Fibroblast of the aortic adventitia (primary cell): ENCODE measurements at regions not wholly inside any gene's neighbourhood (a gene's known extent, or its start where the extent isn't known, plus 50 kb on each side); places are given as distances from the start of the nearest gene placed in this dataset.
A peak's percentile ranks its signal among the peaks of the same experiment; 100 is the strongest.
"Not testable (repeated sequence)": the region's sequence is repeated elsewhere in the genome, so short reads cannot be mapped to it uniquely, and the experiment has no call there.

Source experiments
- DNase-seq: peaks from one replicate; pipeline ENCODE4 v3.0.0-alpha.2; 2010; ENCODE audit warnings: low read depth
- H3K4me3 ChIP-seq: 2 replicates; pipeline ENCODE4 v1.5.1; 2011; ENCODE audit warnings: low read depth, mild to moderate bottlenecking, control low read depth, low read length, moderate library complexity
- TF ChIP-seq, protein P1 (sequence below): IDR thresholded peaks from 2 replicates; pipeline ENCODE4 v1.5.1; 2011; ENCODE audit warnings: mild to moderate bottlenecking, low read length, control low read depth, inconsistent platforms; ENCODE audit not compliant: insufficient read depth

DNA sequence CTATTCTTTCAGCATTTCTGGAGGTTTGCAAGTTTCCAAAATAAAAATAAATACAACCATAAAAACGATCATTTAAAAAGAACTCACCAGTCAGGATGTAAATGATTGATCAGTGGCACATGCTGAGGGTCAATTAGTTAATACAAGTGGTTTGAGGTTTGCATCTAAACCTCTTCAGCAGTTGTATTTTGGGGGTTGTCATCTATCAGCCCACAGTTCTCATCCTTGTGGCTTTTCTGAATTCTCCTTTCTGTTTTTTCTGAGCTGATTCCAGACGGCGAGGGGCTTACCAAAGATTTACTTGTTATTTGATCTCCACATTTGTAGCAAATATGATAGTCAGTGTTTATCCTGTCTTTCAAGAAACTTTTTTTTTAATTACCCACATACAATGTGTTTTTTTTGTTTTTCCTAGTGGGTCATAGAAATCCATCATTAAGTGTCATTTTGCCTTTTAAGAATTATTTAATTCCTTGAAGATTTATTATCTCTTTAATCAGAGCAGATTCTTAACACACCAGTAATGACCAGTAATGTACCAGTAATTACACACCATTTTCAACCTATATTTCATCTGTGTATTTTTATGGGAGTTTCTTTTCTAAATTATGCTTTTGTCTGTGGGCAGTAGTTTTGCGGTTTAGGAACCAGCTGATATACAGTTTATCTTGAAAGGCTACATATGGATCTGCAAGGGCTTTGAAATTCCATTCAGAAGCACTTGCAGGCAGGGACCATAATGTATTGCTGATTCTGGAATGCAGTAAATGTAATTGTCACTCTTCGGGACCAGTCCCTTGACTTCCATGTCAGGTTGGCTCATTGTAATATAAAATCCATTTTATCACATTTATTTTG is 56.3 kb upstream of the DAAM1 start:
- no peak overlapping the region for H3K4me3 ChIP-seq
- TF ChIP-seq, protein P1, sequence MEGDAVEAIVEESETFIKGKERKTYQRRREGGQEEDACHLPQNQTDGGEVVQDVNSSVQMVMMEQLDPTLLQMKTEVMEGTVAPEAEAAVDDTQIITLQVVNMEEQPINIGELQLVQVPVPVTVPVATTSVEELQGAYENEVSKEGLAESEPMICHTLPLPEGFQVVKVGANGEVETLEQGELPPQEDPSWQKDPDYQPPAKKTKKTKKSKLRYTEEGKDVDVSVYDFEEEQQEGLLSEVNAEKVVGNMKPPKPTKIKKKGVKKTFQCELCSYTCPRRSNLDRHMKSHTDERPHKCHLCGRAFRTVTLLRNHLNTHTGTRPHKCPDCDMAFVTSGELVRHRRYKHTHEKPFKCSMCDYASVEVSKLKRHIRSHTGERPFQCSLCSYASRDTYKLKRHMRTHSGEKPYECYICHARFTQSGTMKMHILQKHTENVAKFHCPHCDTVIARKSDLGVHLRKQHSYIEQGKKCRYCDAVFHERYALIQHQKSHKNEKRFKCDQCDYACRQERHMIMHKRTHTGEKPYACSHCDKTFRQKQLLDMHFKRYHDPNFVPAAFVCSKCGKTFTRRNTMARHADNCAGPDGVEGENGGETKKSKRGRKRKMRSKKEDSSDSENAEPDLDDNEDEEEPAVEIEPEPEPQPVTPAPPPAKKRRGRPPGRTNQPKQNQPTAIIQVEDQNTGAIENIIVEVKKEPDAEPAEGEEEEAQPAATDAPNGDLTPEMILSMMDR: no peak
- no peak for DNase-seq

GRCh38 chr14:59132796-59133494 is 55.5 kb upstream of the DAAM1 start:
- TF ChIP-seq, protein P1: peak; percentile 20
- no peak overlapping the region for H3K4me3 ChIP-seq
- DNase-seq: peak; percentile 27

DNA sequence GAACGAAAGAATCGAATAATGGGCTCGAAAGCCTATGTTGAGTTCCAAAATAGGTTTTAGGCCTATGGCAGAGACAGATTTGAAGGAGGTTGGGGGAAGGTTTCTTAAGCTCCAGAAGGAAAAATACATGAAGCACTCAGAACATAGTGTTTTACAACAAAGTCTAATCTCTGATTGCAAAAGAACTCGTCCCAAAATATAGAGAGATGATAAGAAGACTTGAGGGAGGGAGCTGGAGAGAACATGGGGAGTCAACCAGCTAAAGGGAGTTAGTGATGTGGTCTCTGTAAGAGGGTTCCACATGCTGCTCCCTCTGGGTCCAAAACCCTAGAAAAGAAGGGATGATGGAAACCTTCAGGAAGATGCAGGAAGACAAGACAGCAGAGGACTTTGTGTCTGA is 54.8 kb upstream of the DAAM1 start:
- H3K4me3 ChIP-seq: no peak overlapping the region
- TF ChIP-seq, protein P1: no peak
- DNase-seq: no peak

- TF ChIP-seq, protein P1: no peak
- DNase-seq: no peak
- no peak overlapping the region for H3K4me3 ChIP-seq
Measured at GRCh38 chr14:59134307-59134706, 54.2 kb upstream of the DAAM1 start.

DNA sequence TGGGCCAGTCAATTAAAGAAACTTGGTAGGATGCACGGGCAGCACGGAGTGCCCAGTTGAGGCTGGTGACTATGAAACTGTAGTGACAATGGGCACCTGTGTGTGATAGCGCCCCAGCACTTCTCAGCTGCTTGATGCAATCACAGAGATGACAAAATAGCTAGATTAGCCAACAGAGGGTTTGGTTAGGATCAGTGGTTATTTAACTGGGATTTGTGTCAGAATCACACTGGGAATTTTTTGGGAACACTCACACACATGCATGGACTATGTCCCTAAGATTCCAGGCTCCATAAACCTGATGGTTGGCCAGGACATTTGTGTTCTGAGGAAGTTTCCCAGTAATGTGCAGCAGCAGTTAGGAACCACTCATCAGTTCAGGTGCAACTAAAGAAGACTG is 51.2 kb upstream of the DAAM1 start:
- TF ChIP-seq, protein P1: no peak
- DNase-seq: no peak
- H3K4me3 ChIP-seq: no peak overlapping the region

- not testable (repeated sequence) for DNase-seq
Measured at GRCh38 chr14:59138576-59138975, 49.9 kb upstream of the DAAM1 start.

More at GRCh38 chr14:59138576-59138975, 49.9 kb upstream of the DAAM1 start:
- H3K4me3 ChIP-seq: not testable (repeated sequence)
